HG03439 (cell line): ENCODE measurements at regions not wholly inside any gene's neighbourhood (a gene's known extent, or its start where the extent isn't known, plus 50 kb on each side); places are given as distances from the start of the nearest gene placed in this dataset.

Source experiments
- ATAC-seq: cut with Tn5 transposase; IDR thresholded peaks from one replicate; pipeline ENCODE4 v1.9.1; 2021; ENCODE audit warnings: mild to moderate bottlenecking, moderate library complexity; ENCODE audit not compliant: unreplicated experiment

GRCh38 chr3:41125258-41125657, 74.0 kb upstream of the CTNNB1 start:
- ATAC-seq: no peak

- ATAC-seq: no peak
Observed at GRCh38 chr3:41126472-41126871, 72.8 kb upstream of the CTNNB1 start.

GRCh38 chr3:41126961-41127360, 72.3 kb upstream of the CTNNB1 start:
- no peak for ATAC-seq

GRCh38 chr3:41127414-41127813, 71.9 kb upstream of the CTNNB1 start:
- no peak for ATAC-seq

- no peak for ATAC-seq
Observed at GRCh38 chr3:41129731-41130130, 69.6 kb upstream of the CTNNB1 start.

GRCh38 chr3:41131224-41131623, 68.1 kb upstream of the CTNNB1 start:
- ATAC-seq: no peak

GRCh38 chr3:41137686-41138111, 61.6 kb upstream of the CTNNB1 start:
- ATAC-seq: no peak

GRCh38 chr3:41138146-41138545, 61.2 kb upstream of the CTNNB1 start:
- ATAC-seq: no peak

GRCh38 chr3:41138601-41139000, 60.7 kb upstream of the CTNNB1 start:
- no peak for ATAC-seq

GRCh38 chr3:41140242-41140641, 59.1 kb upstream of the CTNNB1 start:
- ATAC-seq: no peak

- ATAC-seq: no peak
Observed at GRCh38 chr3:41141433-41142167, 57.7 kb upstream of the CTNNB1 start.

GRCh38 chr3:41143421-41144031, 55.8 kb upstream of the CTNNB1 start:
- ATAC-seq: no peak

GRCh38 chr3:41144631-41145030, 54.7 kb upstream of the CTNNB1 start:
- ATAC-seq: no peak

GRCh38 chr3:41148478-41148877, 50.8 kb upstream of the CTNNB1 start:
- ATAC-seq: no peak

- no peak for ATAC-seq
Observed at GRCh38 chr3:41148901-41149300, 50.4 kb upstream of the CTNNB1 start.
